K562 (cell line): ENCODE measurements at regions not wholly inside any gene's neighbourhood (a gene's known extent, or its start where the extent isn't known, plus 50 kb on each side); places are given as distances from the start of the nearest gene placed in this dataset.

ENCODE experiments used
- ATAC-seq: fragments of 200-7000 bp; cut with Tn5 transposase; 3 replicates; pipeline ENCODE4 v1.9.1; 2020; ENCODE audit warnings: moderate library complexity
- BruUV-seq: library from RNA; stranded (reverse); fragments of 400-500 nt; replicated peaks from 2 replicates; lab custom pipeline; 2021; lab: Mats Ljungman, UMichigan
- CTCF ChIA-PET: fragments of 300-600 bp; formaldehyde crosslinking; extraction: SDS; loops from one replicate; lab custom pipeline; 2021; ENCODE audit warnings: low intra/inter-chr PET ratio; lab: Yijun Ruan, JAX
- POLR2A ChIA-PET: fragments of 300-600, 350-650 bp; sonication (Branson Sonifier 250); formaldehyde crosslinking; extraction: SDS; loops from one replicate; lab custom pipeline; 2021; ENCODE audit warnings: antibody characterized with exemption, inconsistent platforms; lab: Yijun Ruan, JAX
- DNase-seq, 4 experiments: peaks; one replicate each; pipeline versions ENCODE4 v3.0.0 to v3.0.0-alpha.2; 2011 to 2018; ENCODE audit warnings: low spot score in 3 of 4, mixed read lengths in 3 of 4; ENCODE audit errors: extremely low read depth in 1 of 4
- FAIRE-seq: peaks from 2 replicates; lab custom pipeline; 2011; peaks lifted over from hg19 to GRCh38; lab: Jason Lieb, UNC
- H2AFZ ChIP-seq: 2 replicates; pipeline ENCODE4 v1.6.0; 2011; ENCODE audit warnings: low read depth, low read length, control low read depth, inconsistent platforms
- H3K27ac ChIP-seq: fragments of 200-600 bp; 3 replicates; pipeline ENCODE4 v1.8.0; 2011; ENCODE audit warnings: low read depth, mild to moderate bottlenecking, control low read depth, inconsistent platforms, low read length, moderate library complexity, mixed read lengths; ENCODE audit errors: extremely low read depth
- H3K27me3 ChIP-seq, 2 experiments: fragments of 300-600 bp in 1 of 2; 2 replicates in 1 of 2; 3 replicates in 1 of 2; pipeline versions ENCODE4 v1.6.0 to v1.8.0; 2011; ENCODE audit warnings: inconsistent platforms in 2 of 2, low read length in 2 of 2, mild to moderate bottlenecking in 1 of 2, mixed read lengths in 1 of 2, moderate library complexity in 1 of 2; ENCODE audit not compliant: control insufficient read depth in 2 of 2, insufficient read depth in 2 of 2
- H3K36me3 ChIP-seq: fragments of 300-600 bp; 3 replicates; pipeline ENCODE4 v1.8.0; 2011; ENCODE audit warnings: mild to moderate bottlenecking, low read length, inconsistent platforms; ENCODE audit not compliant: control insufficient read depth, insufficient read depth
- H3K4me1 ChIP-seq, 2 experiments: fragments of 200-600 bp in 1 of 2; replicated peaks in 1 of 2; 2 replicates in 1 of 2; 3 replicates in 1 of 2; pipeline versions ENCODE4 v1.5.1 to v1.8.0; 2011; ENCODE audit warnings: inconsistent platforms in 2 of 2, low read length in 2 of 2, mild to moderate bottlenecking in 1 of 2, mixed read lengths in 1 of 2, moderate library complexity in 1 of 2; ENCODE audit not compliant: control insufficient read depth in 2 of 2, insufficient read depth in 2 of 2
- H3K4me2 ChIP-seq: 2 replicates; pipeline ENCODE4 v1.6.1; 2011; ENCODE audit warnings: low read length, control low read depth, inconsistent platforms, mixed read lengths; ENCODE audit not compliant: insufficient read depth
- H3K4me3 ChIP-seq: fragments of 200-600 bp; sonication (generic), shearing (Covaris generic); 2 replicates; pipeline ENCODE4 v1.5.1; 2016; ENCODE audit warnings: control low read depth, inconsistent platforms
- H3K79me2 ChIP-seq: fragments of 200-600 bp; 3 replicates; pipeline ENCODE4 v1.8.0; 2011; ENCODE audit warnings: low read length, inconsistent platforms; ENCODE audit not compliant: control insufficient read depth, insufficient read depth
- H3K9ac ChIP-seq, 2 experiments: 2 replicates each; pipeline versions ENCODE4 v1.6.0 to v1.6.1; 2011; ENCODE audit warnings: low read depth in 2 of 2, low read length in 2 of 2, control low read depth in 1 of 2, inconsistent platforms in 1 of 2, mild to moderate bottlenecking in 1 of 2, mixed read lengths in 1 of 2; ENCODE audit not compliant: insufficient read depth in 1 of 2
- H3K9me1 ChIP-seq: one replicate; pipeline ENCODE4 v1.6.0; 2011; ENCODE audit warnings: inconsistent platforms, mild to moderate bottlenecking, low read length, moderate library complexity; ENCODE audit not compliant: control insufficient read depth, insufficient read depth
- H3K9me3 ChIP-seq: replicated peaks from 2 replicates; pipeline ENCODE4 v1.5.1; 2011; ENCODE audit warnings: low read depth, low read length, inconsistent platforms; ENCODE audit not compliant: control insufficient read depth, insufficient read depth
- H4K20me1 ChIP-seq: replicated peaks from 2 replicates; pipeline ENCODE4 v1.6.1; 2011; ENCODE audit warnings: low read length, inconsistent platforms, mixed read lengths; ENCODE audit not compliant: control insufficient read depth, insufficient read depth
- CCNT2 ChIP-seq: IDR thresholded peaks from 2 replicates; pipeline ENCODE4 v1.6.1; 2011; ENCODE audit warnings: borderline replicate concordance, low read depth, mild to moderate bottlenecking, moderate library complexity, mixed read lengths, low read length; ENCODE audit not compliant: insufficient read length; ENCODE audit errors: extremely low read depth
- CEBPG ChIP-seq, 3 experiments: fragments of 200-800 bp in 1 of 3; sonication (Bioruptor generic) in 1 of 3; sonication (generic) in 1 of 3; formaldehyde crosslinking in 1 of 3; IDR thresholded peaks in 2 of 3; conservative IDR thresholded peaks in 1 of 3; 2 replicates each; pipeline versions ENCODE4 v1.6.1 to v1.8.0; 2016 to 2022; ENCODE audit warnings: missing compliant biosample characterization in 2 of 3, missing genetic modification characterization in 2 of 3, mild to moderate bottlenecking in 1 of 3, missing genetic modification reagents in 1 of 3
- ID3 ChIP-seq, 2 experiments: fragments of 250-450 bp in 1 of 2; fragments of 450-650 bp in 1 of 2; sonication (Bioruptor Pico) in 1 of 2; IDR thresholded peaks; 2 replicates each; pipeline versions ENCODE4 v1.6.1 to v1.8.0; 2016 to 2021; ENCODE audit warnings: mild to moderate bottlenecking in 2 of 2, moderate library complexity in 2 of 2, missing compliant biosample characterization in 1 of 2, missing genetic modification characterization in 1 of 2
- MECOM ChIP-seq: fragments of 250-450 bp; sonication (Bioruptor Pico); IDR thresholded peaks from 2 replicates; pipeline ENCODE4 v1.8.0; 2022; ENCODE audit warnings: inconsistent platforms
- NR2C1 ChIP-seq, 2 experiments: fragments of 450-650 bp; IDR thresholded peaks; 2 replicates each; pipeline ENCODE4 v1.6.1; 2017; ENCODE audit warnings: mild to moderate bottlenecking in 2 of 2, antibody characterized with exemption in 1 of 2, inconsistent platforms in 1 of 2, missing compliant biosample characterization in 1 of 2, missing genetic modification characterization in 1 of 2
- SNIP1 ChIP-seq: fragments of 450-650 bp; IDR thresholded peaks from 2 replicates; pipeline ENCODE4 v1.7.1; 2017; ENCODE audit warnings: low read depth, mild to moderate bottlenecking
- TOE1 ChIP-seq, 2 experiments: fragments of 450-650 bp in 1 of 2; sonication (generic) in 1 of 2; formaldehyde crosslinking in 1 of 2; IDR thresholded peaks; 2 replicates each; pipeline versions ENCODE4 v1.7.1 to v1.8.0; 2016 to 2022; ENCODE audit warnings: borderline replicate concordance in 2 of 2, mild to moderate bottlenecking in 2 of 2, antibody characterized with exemption in 1 of 2, inconsistent platforms in 1 of 2, low read depth in 1 of 2, missing genetic modification reagents in 1 of 2, moderate library complexity in 1 of 2
- XRCC4 ChIP-seq: IDR thresholded peaks from one replicate; pipeline ENCODE4 v1.6.1; 2011; ENCODE audit not compliant: insufficient read depth, insufficient read length; ENCODE audit errors: extremely low read depth
- WGBS: fragments of 100-300 bp; shearing (Covaris generic); methylation state at CpG from one replicate; pipeline ENCODE4 v1.1.6; 2016; ENCODE audit warnings: low coverage, mixed read lengths; ENCODE audit not compliant: insufficient coverage; ENCODE audit errors: missing lambda C conversion rate; 5-methylcytosine and 5-hydroxymethylcytosine counted together
- in situ Hi-C: fragments of 300-500 bp; cut with MboI; formaldehyde crosslinking; loops from 4 replicates; pipeline ENCODE4 v1.15.0; 2018; ENCODE audit warnings: inconsistent platforms, mixed read lengths
- intact Hi-C: fragments of 100-400 bp; cut with micrococcal nuclease; formaldehyde crosslinking; loops from 2 replicates; pipeline ENCODE4 v1.14.2; 2022
- TF ChIP-seq, protein P1 (sequence below): fragments of 450-650 bp; conservative IDR thresholded peaks from 2 replicates; pipeline ENCODE4 v1.6.1; 2016; ENCODE audit warnings: missing genetic modification characterization, low read depth, mild to moderate bottlenecking, control low read depth, missing compliant biosample characterization

- 2% methylated on average over 3 of the region's 3 CpGs for WGBS
- CTCF ChIA-PET = no interaction called here
- intact Hi-C loops = no loop called here
- no peak overlapping the region for H3K9ac ChIP-seq
- no peak overlapping the region for H2AFZ ChIP-seq
- no TSS peak for BruUV-seq
- no peaks in the 10 kb centered on the region for H3K9me1 ChIP-seq
- no peaks in the 10 kb centered on the region for H4K20me1 ChIP-seq
- no peak for ATAC-seq
- no peaks in the 10 kb centered on the region for H3K27me3 ChIP-seq
- no peak overlapping the region for H3K27ac ChIP-seq
- no peak overlapping the region for H3K4me3 ChIP-seq
- no peaks in the 10 kb centered on the region for H3K36me3 ChIP-seq
- no peak overlapping the region for H3K4me2 ChIP-seq
- H3K79me2 ChIP-seq = no peaks in the 10 kb centered on the region
- TF ChIP-seq NR2C1 (IDR thresholded peaks at IDR 0.05) (no peak), NR2C1 (tag; IDR thresholded peaks at IDR 0.05) (no peak), CCNT2 (no peak), CEBPG (CRISPR knock-in tag; IDR thresholded peaks at IDR 0.05) (no peak), CEBPG (tag; conservative IDR thresholded peaks at IDR 0.05 in 1 of 2, IDR thresholded peaks at IDR 0.05 in 1 of 2) (no peak), TOE1 (IDR thresholded peaks at IDR 0.05; ENCODE audit: borderline replicate concordance) (no peak), TOE1 (CRISPR knock-in tag; IDR thresholded peaks at IDR 0.05; ENCODE audit: borderline replicate concordance, low read depth) (no peak), ID3 (CRISPR knock-in tag; IDR thresholded peaks at IDR 0.05) (no peak), ID3 (tag; IDR thresholded peaks at IDR 0.05) (no peak), XRCC4 (no peak), SNIP1 (no peak), MECOM (no peak)
- TF ChIP-seq, protein P1, sequence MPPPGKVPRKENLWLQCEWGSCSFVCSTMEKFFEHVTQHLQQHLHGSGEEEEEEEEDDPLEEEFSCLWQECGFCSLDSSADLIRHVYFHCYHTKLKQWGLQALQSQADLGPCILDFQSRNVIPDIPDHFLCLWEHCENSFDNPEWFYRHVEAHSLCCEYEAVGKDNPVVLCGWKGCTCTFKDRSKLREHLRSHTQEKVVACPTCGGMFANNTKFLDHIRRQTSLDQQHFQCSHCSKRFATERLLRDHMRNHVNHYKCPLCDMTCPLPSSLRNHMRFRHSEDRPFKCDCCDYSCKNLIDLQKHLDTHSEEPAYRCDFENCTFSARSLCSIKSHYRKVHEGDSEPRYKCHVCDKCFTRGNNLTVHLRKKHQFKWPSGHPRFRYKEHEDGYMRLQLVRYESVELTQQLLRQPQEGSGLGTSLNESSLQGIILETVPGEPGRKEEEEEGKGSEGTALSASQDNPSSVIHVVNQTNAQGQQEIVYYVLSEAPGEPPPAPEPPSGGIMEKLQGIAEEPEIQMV = no peak
- TF ChIP-seq, all 486 proteins: peak for 0
- Histone ChIP-seq H3K9me3 (no peaks in the 10 kb centered on the region), H3K4me1 (no peaks in the 10 kb centered on the region)
- in situ Hi-C loops = no loop called here
- DNase-seq (no peak), FAIRE-seq (no peak)
- POLR2A ChIA-PET = no interaction called here
Measured at GRCh38 chr16:64773184-64773583, 348.7 kb downstream of the CDH11 start.
